ENCODE measurements at regions not wholly inside any gene's neighbourhood (a gene's known extent, or its start where the extent isn't known, plus 50 kb on each side); places are given as distances from the start of the nearest gene placed in this dataset.

GRCh38 chr12:91381309-91381804 is 198.7 kb upstream of the DCN start:
- peak; percentile 88 for DNase-seq

- DNase-seq: no peak
These were observed 198.0 kb upstream of the DCN start for GRCh38 chr12:91380631-91381030.

GRCh38 chr12:91379051-91379775 is 196.6 kb upstream of the DCN start:
- DNase-seq: no peak

- DNase-seq: no peak
These were observed 194.8 kb upstream of the DCN start for GRCh38 chr12:91377436-91377835.

GRCh38 chr12:91373086-91373485 is 190.5 kb upstream of the DCN start:
- no peak for DNase-seq

GRCh38 chr12:91370086-91370868 is 187.7 kb upstream of the DCN start:
- DNase-seq: no peak

- no peak for DNase-seq
These were observed 186.0 kb upstream of the DCN start for GRCh38 chr12:91368613-91369012.

- DNase-seq: no peak
These were observed 184.7 kb upstream of the DCN start for GRCh38 chr12:91367234-91367849.

- DNase-seq: no peak
These were observed 182.0 kb upstream of the DCN start for GRCh38 chr12:91364471-91365184.

- no peak for DNase-seq
These were observed 179.2 kb upstream of the DCN start for GRCh38 chr12:91361864-91362263.

GRCh38 chr12:91357381-91357780 is 174.8 kb upstream of the DCN start:
- no peak for DNase-seq

- DNase-seq: no peak
These were observed 173.8 kb upstream of the DCN start for GRCh38 chr12:91356405-91356804.

- DNase-seq: peak; percentile 80
These were observed 172.8 kb upstream of the DCN start for GRCh38 chr12:91355150-91356006.

GRCh38 chr12:91353266-91353665 is 170.6 kb upstream of the DCN start:
- DNase-seq: no peak

- DNase-seq: no peak
These were observed 166.9 kb upstream of the DCN start for GRCh38 chr12:91349476-91349875.

- DNase-seq: no peak
These were observed 165.0 kb upstream of the DCN start for GRCh38 chr12:91347481-91348214.

GRCh38 chr12:91346827-91347226 is 164.2 kb upstream of the DCN start:
- DNase-seq: no peak

- no peak for DNase-seq
These were observed 161.8 kb upstream of the DCN start for GRCh38 chr12:91344408-91344807.

- DNase-seq: no peak
These were observed 160.4 kb upstream of the DCN start for GRCh38 chr12:91343010-91343409.

- DNase-seq: no peak
These were observed 156.5 kb upstream of the DCN start for GRCh38 chr12:91339106-91339505.

GRCh38 chr12:91335699-91336098 is 153.1 kb upstream of the DCN start:
- DNase-seq: no peak
